GM23248 (cell line): ENCODE measurements at regions not wholly inside any gene's neighbourhood (a gene's known extent, or its start where the extent isn't known, plus 50 kb on each side); places are given as distances from the start of the nearest gene placed in this dataset.

Experiments used
- DNase-seq: peaks from one replicate; pipeline ENCODE4 v3.0.0-alpha.2; 2015
- H2AFZ ChIP-seq: fragments of 200-600 bp; sonication (generic); 2 replicates; pipeline ENCODE4 v1.6.1; 2016; ENCODE audit warnings: antibody characterized with exemption
- H3F3A ChIP-seq: fragments of 200-600 bp; sonication (generic); 2 replicates; pipeline ENCODE4 v1.6.1; 2016; ENCODE audit warnings: mild to moderate bottlenecking, antibody characterized with exemption, mixed run types; ENCODE audit not compliant: insufficient read depth
- H3K27ac ChIP-seq: fragments of 200-600 bp; sonication (generic); 2 replicates; pipeline ENCODE4 v1.5.1; 2016; ENCODE audit warnings: mild to moderate bottlenecking
- H3K27me3 ChIP-seq: fragments of 200-600 bp; sonication (generic); replicated peaks from 2 replicates; pipeline ENCODE4 v1.6.1; 2016; ENCODE audit warnings: mild to moderate bottlenecking; ENCODE audit not compliant: insufficient read depth
- H3K36me3 ChIP-seq: fragments of 200-600 bp; sonication (generic); 2 replicates; pipeline ENCODE4 v1.6.1; 2016; ENCODE audit warnings: low read depth, mild to moderate bottlenecking
- H3K4me1 ChIP-seq: fragments of 200-600 bp; sonication (generic); 2 replicates; pipeline ENCODE4 v1.6.1; 2016; ENCODE audit warnings: mild to moderate bottlenecking; ENCODE audit not compliant: insufficient read depth
- H3K4me2 ChIP-seq: fragments of 200-600 bp; sonication (generic); one replicate; pipeline ENCODE4 v1.6.1; 2016; ENCODE audit warnings: mild to moderate bottlenecking; ENCODE audit not compliant: unreplicated experiment
- H3K4me3 ChIP-seq: fragments of 200-600 bp; sonication (generic); 2 replicates; pipeline ENCODE4 v1.5.1; 2016; ENCODE audit warnings: mild to moderate bottlenecking
- H3K79me2 ChIP-seq: fragments of 200-600 bp; sonication (generic); 2 replicates; pipeline ENCODE4 v1.6.1; 2016; ENCODE audit warnings: mild to moderate bottlenecking; ENCODE audit not compliant: insufficient read depth
- H3K9ac ChIP-seq: fragments of 200-600 bp; sonication (generic); 2 replicates; pipeline ENCODE4 v1.6.1; 2016; ENCODE audit warnings: mild to moderate bottlenecking
- H3K9me2 ChIP-seq: fragments of 200-600 bp; sonication (generic); 2 replicates; pipeline ENCODE4 v1.6.1; 2016; ENCODE audit warnings: mixed run types, mild to moderate bottlenecking, moderate library complexity; ENCODE audit not compliant: insufficient read depth
- H3K9me3 ChIP-seq: fragments of 200-600 bp; sonication (generic); one replicate; pipeline ENCODE4 v1.6.1; 2017; ENCODE audit warnings: low read depth
- H4K20me1 ChIP-seq: fragments of 200-600 bp; sonication (generic); 2 replicates; pipeline ENCODE4 v1.6.0; 2016; ENCODE audit not compliant: insufficient read depth
- EZH2 ChIP-seq: fragments of 200-600 bp; sonication (generic); IDR thresholded peaks from 2 replicates; pipeline ENCODE4 v1.6.1; 2018; ENCODE audit warnings: antibody characterized with exemption, mild to moderate bottlenecking; ENCODE audit not compliant: insufficient read depth, poor library complexity, severe bottlenecking
- EZH2phosphoT487 ChIP-seq: fragments of 200-600 bp; sonication (generic); IDR thresholded peaks from 2 replicates; pipeline ENCODE4 v1.6.1; 2018; ENCODE audit warnings: antibody characterized with exemption, moderate library complexity, mild to moderate bottlenecking, low read depth; ENCODE audit not compliant: insufficient read depth
- WGBS, 2 experiments: methylation state at CpG; one replicate each; pipeline ENCODE4 v1.1.6; 2015 to 2017; ENCODE audit warnings: low lambda C conversion rate in 2 of 2, low coverage in 1 of 2; ENCODE audit errors: missing lambda C conversion rate in 2 of 2; 5-methylcytosine and 5-hydroxymethylcytosine counted together
- in situ Hi-C: fragments of 300-500 bp; cut with MboI; formaldehyde crosslinking; loops from 2 replicates; pipeline ENCODE4 v1.15.0; 2020

DNA sequence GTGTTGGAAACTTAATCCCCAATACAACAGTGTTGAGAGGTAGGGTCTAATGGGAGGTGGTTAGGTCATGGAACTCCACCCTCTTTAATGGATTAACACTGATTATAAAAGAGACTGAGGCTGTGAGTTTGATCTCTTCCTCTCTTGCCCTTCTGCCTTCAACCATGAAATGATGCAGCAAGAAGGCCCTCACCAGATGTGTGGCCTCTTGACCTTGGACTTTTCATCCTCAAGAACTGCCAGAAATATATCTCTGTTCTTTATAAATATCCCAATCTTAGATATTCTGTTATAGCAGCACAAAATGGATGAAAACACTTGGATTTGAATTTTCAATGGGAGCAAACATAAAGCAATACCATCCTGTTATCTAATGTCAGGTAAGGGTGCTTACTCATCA, 67.6 kb downstream of the NMUR2 start:
- no peaks in the 10 kb centered on the region for H3K9me2 ChIP-seq
- H2AFZ ChIP-seq, result no peak overlapping the region
- H3K79me2 ChIP-seq, result no peaks in the 10 kb centered on the region
- H3K9ac ChIP-seq, result no peak overlapping the region
- no peaks in the 10 kb centered on the region for H3K9me3 ChIP-seq
- no peaks in the 10 kb centered on the region for H3F3A ChIP-seq
- H3K4me1 ChIP-seq, result no peaks in the 10 kb centered on the region
- H3K36me3 ChIP-seq, result no peaks in the 10 kb centered on the region
- no peak overlapping the region for H3K4me3 ChIP-seq
- no peak for DNase-seq
- no peaks in the 10 kb centered on the region for H3K27me3 ChIP-seq
- H3K4me2 ChIP-seq, result no peak overlapping the region
- no peak overlapping the region for H3K27ac ChIP-seq
- TF ChIP-seq EZH2 (no peak), EZH2phosphoT487 (no peak)
- H4K20me1 ChIP-seq, result no peaks in the 10 kb centered on the region
- in situ Hi-C loops, result no loop called here

DNA sequence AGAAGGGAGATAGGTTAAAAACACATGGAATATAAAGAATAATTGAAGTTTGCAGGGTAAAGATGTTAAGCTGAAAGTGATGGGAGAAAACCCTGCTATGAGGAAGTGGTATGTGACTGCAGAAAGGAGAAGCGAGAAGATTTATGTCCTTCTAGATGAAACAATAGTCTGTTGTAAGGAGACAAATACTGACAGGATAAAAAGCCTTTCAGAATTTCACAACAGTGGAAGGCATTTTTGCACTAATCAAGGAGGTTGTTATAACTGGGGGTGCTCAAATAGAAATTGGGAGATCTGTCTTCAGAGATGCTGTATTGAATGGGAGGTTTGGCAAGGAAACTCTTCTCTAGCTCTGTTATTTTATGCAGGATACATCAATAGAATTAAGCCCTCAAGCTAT, 69.6 kb downstream of the NMUR2 start:
- DNase-seq, result no peak
- Histone ChIP-seq H3F3A (no peaks in the 10 kb centered on the region), H3K27me3 (no peaks in the 10 kb centered on the region), H3K27ac (no peak overlapping the region), H3K4me2 (no peak overlapping the region), H3K36me3 (no peaks in the 10 kb centered on the region), H3K4me1 (no peaks in the 10 kb centered on the region), H3K79me2 (no peaks in the 10 kb centered on the region), H3K9me3 (no peaks in the 10 kb centered on the region), H3K9ac (no peak overlapping the region), H3K4me3 (no peak overlapping the region), H3K9me2 (no peaks in the 10 kb centered on the region), H2AFZ (no peak overlapping the region), H4K20me1 (no peaks in the 10 kb centered on the region)
- TF ChIP-seq EZH2phosphoT487 (no peak), EZH2 (no peak)
- WGBS, 2 experiments, result 7 to 12% methylated on average over 1 of the region's 1 CpG
- in situ Hi-C loops, result no loop called here

DNA sequence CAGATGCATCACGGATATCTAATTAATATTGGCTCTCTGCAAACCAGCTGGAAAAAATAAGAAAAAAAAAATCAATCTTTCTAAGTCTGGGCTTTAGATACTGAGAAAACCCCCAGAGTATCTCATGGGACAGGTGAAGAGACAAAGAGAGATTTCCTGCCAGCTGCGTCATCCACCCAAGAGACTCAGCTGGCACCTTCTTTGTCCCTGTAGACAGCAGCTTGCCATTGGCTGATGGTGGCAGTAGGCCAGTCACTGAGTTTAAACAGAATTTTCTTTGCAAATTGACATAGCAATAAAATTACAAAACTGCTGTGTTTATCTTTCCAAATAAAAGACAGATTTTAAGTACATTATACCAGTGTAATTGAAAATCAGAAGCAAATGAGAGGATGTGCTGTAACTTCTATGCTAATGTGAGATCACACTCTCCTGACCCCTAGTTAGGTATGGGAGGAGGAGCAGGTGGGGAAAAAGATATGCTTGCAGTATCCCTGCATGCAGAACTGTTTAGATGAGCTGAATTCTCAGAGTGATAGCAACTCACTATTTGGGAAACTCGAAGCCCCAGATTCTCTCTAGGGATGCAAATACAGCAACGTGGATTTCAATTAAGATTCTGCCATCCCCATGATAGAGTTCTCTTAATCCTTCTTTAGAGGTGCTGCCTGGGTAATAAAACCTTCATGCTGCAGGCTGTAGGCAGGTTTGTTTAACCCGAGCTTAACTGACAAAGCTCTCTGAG, 72.2 kb downstream of the NMUR2 start:
- H3K9me2 ChIP-seq, result no peaks in the 10 kb centered on the region
- in situ Hi-C loops, result no loop called here
- H3K27ac ChIP-seq, result no peak overlapping the region
- H3K4me3 ChIP-seq, result no peak overlapping the region
- no peak for DNase-seq
- H2AFZ ChIP-seq, result no peak overlapping the region
- 4 to 5% methylated on average over 5 of the region's 5 CpGs for WGBS, 2 experiments
- H4K20me1 ChIP-seq, result no peaks in the 10 kb centered on the region
- no peaks in the 10 kb centered on the region for H3K27me3 ChIP-seq
- no peaks in the 10 kb centered on the region for H3K79me2 ChIP-seq
- H3K36me3 ChIP-seq, result no peaks in the 10 kb centered on the region
- H3K4me2 ChIP-seq, result no peak overlapping the region
- no peak for TF ChIP-seq EZH2phosphoT487
- H3K9me3 ChIP-seq, result no peaks in the 10 kb centered on the region
- H3K4me1 ChIP-seq, result no peaks in the 10 kb centered on the region
- H3K9ac ChIP-seq, result no peak overlapping the region
- no peaks in the 10 kb centered on the region for H3F3A ChIP-seq

DNA sequence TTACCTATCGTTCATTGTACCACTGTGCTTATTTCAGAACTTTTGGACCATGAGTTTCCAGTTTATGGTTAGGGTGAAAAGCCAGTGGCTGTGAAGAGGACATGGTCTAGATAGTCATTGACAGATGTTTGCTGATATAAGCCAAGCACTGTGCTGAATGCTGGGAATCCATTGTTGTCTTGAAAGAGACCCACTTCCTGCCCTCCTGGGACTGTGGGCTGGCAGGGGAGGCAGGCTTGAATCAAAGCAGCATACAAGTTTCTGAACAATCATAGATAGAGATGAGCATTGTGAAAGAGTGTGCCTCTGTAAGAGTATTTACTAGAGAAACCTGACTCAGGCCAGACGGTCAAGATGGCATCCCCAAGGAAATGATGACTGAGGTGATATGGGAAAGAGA, 73.4 kb downstream of the NMUR2 start:
- H3K9ac ChIP-seq, result no peak overlapping the region

DNA sequence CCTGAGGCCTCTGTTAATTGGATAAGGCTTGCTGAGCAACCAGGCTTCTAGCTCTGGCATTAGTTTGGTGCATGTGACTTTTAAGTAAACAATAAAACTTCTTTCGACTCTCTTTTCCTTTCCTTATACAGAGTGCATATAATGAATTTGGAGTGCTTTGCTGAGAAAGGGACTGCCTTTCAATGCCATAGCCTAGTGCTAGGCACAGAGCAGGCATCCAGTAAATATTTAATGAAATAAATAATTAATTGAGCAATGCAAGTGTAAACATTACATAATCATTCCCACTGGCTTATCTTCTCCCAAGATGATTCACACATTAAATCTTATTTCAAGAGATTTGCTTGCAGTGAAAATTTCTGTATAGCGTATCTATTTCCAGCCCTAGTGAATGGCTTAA, 74.1 kb downstream of the NMUR2 start:
- Histone ChIP-seq H3K9me3 (no peaks in the 10 kb centered on the region), H2AFZ (no peak overlapping the region), H3F3A (no peaks in the 10 kb centered on the region), H3K79me2 (no peaks in the 10 kb centered on the region), H3K27me3 (no peaks in the 10 kb centered on the region), H3K27ac (no peak overlapping the region), H4K20me1 (no peaks in the 10 kb centered on the region), H3K4me3 (no peak overlapping the region), H3K36me3 (no peaks in the 10 kb centered on the region), H3K4me2 (no peak overlapping the region), H3K4me1 (no peaks in the 10 kb centered on the region), H3K9me2 (no peaks in the 10 kb centered on the region), H3K9ac (no peak overlapping the region)
- in situ Hi-C loops, result no loop called here
- 19 to 28% methylated on average over 2 of the region's 2 CpGs for WGBS, 2 experiments
- DNase-seq, result no peak
- no peak for TF ChIP-seq EZH2phosphoT487
- no peak for TF ChIP-seq EZH2

More for the DNA sequence above, 73.4 kb downstream of the NMUR2 start:
- Histone ChIP-seq H3K79me2 (no peaks in the 10 kb centered on the region), H3K27ac (no peak overlapping the region), H3K4me2 (no peak overlapping the region), H3K9me3 (no peaks in the 10 kb centered on the region), H3K9me2 (no peaks in the 10 kb centered on the region), H3F3A (no peaks in the 10 kb centered on the region), H3K4me1 (no peaks in the 10 kb centered on the region), H3K27me3 (no peaks in the 10 kb centered on the region), H4K20me1 (no peaks in the 10 kb centered on the region), H3K4me3 (no peak overlapping the region), H2AFZ (no peak overlapping the region), H3K36me3 (no peaks in the 10 kb centered on the region)
- no peak for TF ChIP-seq EZH2phosphoT487
- no peak for TF ChIP-seq EZH2
- no peak for DNase-seq
- in situ Hi-C loops, result no loop called here
- 26 to 36% methylated on average over 2 of the region's 2 CpGs for WGBS, 2 experiments
